GM21423 (cell line): ENCODE measurements at regions not wholly inside any gene's neighbourhood (a gene's known extent, or its start where the extent isn't known, plus 50 kb on each side); places are given as distances from the start of the nearest gene placed in this dataset.
"Not testable (repeated sequence)": the region's sequence is repeated elsewhere in the genome, so short reads cannot be mapped to it uniquely, and the experiment has no call there.

Source experiments
- ATAC-seq: cut with Tn5 transposase; IDR thresholded peaks from one replicate; pipeline ENCODE4 v1.9.1; 2021; ENCODE audit warnings: mild to moderate bottlenecking, moderate library complexity; ENCODE audit not compliant: unreplicated experiment

GRCh38 chr6:76578746-76579145, 506.3 kb upstream of the IMPG1 start:
- no peak for ATAC-seq

- no peak for ATAC-seq
Measured at GRCh38 chr6:76574746-76575145, 502.3 kb upstream of the IMPG1 start.

- ATAC-seq: no peak
Measured at GRCh38 chr6:76565932-76566331, 493.5 kb upstream of the IMPG1 start.

- not testable (repeated sequence) for ATAC-seq
Measured at GRCh38 chr6:76562371-76562770, 489.9 kb upstream of the IMPG1 start.

- not testable (repeated sequence) for ATAC-seq
Measured at GRCh38 chr6:76560851-76561755, 488.6 kb upstream of the IMPG1 start.

GRCh38 chr6:76553256-76553655, 480.8 kb upstream of the IMPG1 start:
- no peak for ATAC-seq

GRCh38 chr6:76552268-76552667, 479.8 kb upstream of the IMPG1 start:
- ATAC-seq: no peak

- no peak for ATAC-seq
Measured at GRCh38 chr6:76533661-76534060, 461.2 kb upstream of the IMPG1 start.

GRCh38 chr6:76532647-76533046, 460.2 kb upstream of the IMPG1 start:
- no peak for ATAC-seq

- ATAC-seq: no peak
Measured at GRCh38 chr6:76518443-76518842, 446.0 kb upstream of the IMPG1 start.

- no peak for ATAC-seq
Measured at GRCh38 chr6:76516924-76517323, 444.5 kb upstream of the IMPG1 start.

GRCh38 chr6:76510489-76510888, 438.0 kb upstream of the IMPG1 start:
- no peak for ATAC-seq

- no peak for ATAC-seq
Measured at GRCh38 chr6:76509397-76509796, 436.9 kb upstream of the IMPG1 start.

- no peak for ATAC-seq
Measured at GRCh38 chr6:76506808-76507207, 434.3 kb upstream of the IMPG1 start.

GRCh38 chr6:76495909-76496308, 423.4 kb upstream of the IMPG1 start:
- no peak for ATAC-seq

GRCh38 chr6:76491376-76491775, 418.9 kb upstream of the IMPG1 start:
- not testable (repeated sequence) for ATAC-seq

GRCh38 chr6:76490456-76490855, 418.0 kb upstream of the IMPG1 start:
- no peak for ATAC-seq

- ATAC-seq: no peak
Measured at GRCh38 chr6:76481101-76481500, 408.6 kb upstream of the IMPG1 start.

GRCh38 chr6:76472858-76473257, 400.4 kb upstream of the IMPG1 start:
- no peak for ATAC-seq

- ATAC-seq: no peak
Measured at GRCh38 chr6:76466286-76466685, 393.8 kb upstream of the IMPG1 start.

GRCh38 chr6:76465410-76465809, 392.9 kb upstream of the IMPG1 start:
- no peak for ATAC-seq

GRCh38 chr6:76453270-76453669, 380.8 kb upstream of the IMPG1 start:
- ATAC-seq: no peak
